HCT116 (cell line): ENCODE measurements at regions not wholly inside any gene's neighbourhood (a gene's known extent, or its start where the extent isn't known, plus 50 kb on each side); places are given as distances from the start of the nearest gene placed in this dataset.

Source experiments
- ATAC-seq: fragments of 200-7000 bp; cut with Tn5 transposase; 2 replicates; pipeline ENCODE4 v1.9.1; 2020; ENCODE audit warnings: mild to moderate bottlenecking, moderate library complexity
- BruUV-seq: library from RNA; stranded (reverse); fragments of 400-500 nt; replicated peaks from 2 replicates; lab custom pipeline; 2021; lab: Mats Ljungman, UMichigan
- CTCF ChIA-PET: fragments of 300-600 bp; sonication (Branson Sonifier 250); formaldehyde crosslinking; loops from one replicate; lab custom pipeline; 2021; ENCODE audit warnings: antibody characterized with exemption; lab: Charles Lee
- POLR2A ChIA-PET: fragments of 300-600, 350-600 bp; sonication (Branson Sonifier 250); formaldehyde crosslinking; loops from one replicate; lab custom pipeline; 2021; ENCODE audit warnings: antibody characterized with exemption; lab: Charles Lee
- RAD21 ChIA-PET, 2 experiments: fragments of 300-600 bp; sonication (Branson Sonifier 250); formaldehyde crosslinking; loops; one replicate each; lab custom pipeline; 2023; ENCODE audit warnings: low total read pairs in 2 of 2; ENCODE audit not compliant: uncharacterized antibody in 2 of 2, unreplicated experiment in 2 of 2, low non-redundant PET in 1 of 2; lab: Charles Lee
- DNase-seq: peaks from one replicate; pipeline ENCODE4 v3.0.0-alpha.2; 2010; ENCODE audit warnings: low read depth, low spot score
- H2AFZ ChIP-seq: fragments of 200-600 bp; shearing (Covaris generic), sonication (generic); 2 replicates; pipeline ENCODE4 v1.6.1; 2017; ENCODE audit warnings: low read depth, mixed run types, mixed read lengths, antibody characterized with exemption, low read length; ENCODE audit not compliant: poor library complexity, severe bottlenecking
- H3K27ac ChIP-seq: 2 replicates; pipeline ENCODE4 v1.5.1; 2012; ENCODE audit warnings: low read depth, low read length
- H3K27me3 ChIP-seq: fragments of 200-600 bp; sonication (generic); 2 replicates; pipeline ENCODE4 v1.6.1; 2016; ENCODE audit warnings: mixed run types, low read length, mixed read lengths; ENCODE audit not compliant: insufficient read depth
- H3K36me3 ChIP-seq, 2 experiments: fragments of 200-500 bp in 1 of 2; fragments of 200-600 bp in 1 of 2; sonication (Bioruptor generic) in 1 of 2; sonication (generic) in 1 of 2; 2 replicates each; pipeline versions ENCODE4 v1.5.1 to v1.6.1; 2014 to 2016; ENCODE audit warnings: low read length in 2 of 2, inconsistent platforms in 1 of 2, mixed read lengths in 1 of 2, mixed run types in 1 of 2; ENCODE audit not compliant: insufficient read depth in 2 of 2, control insufficient read depth in 1 of 2
- H3K4me1 ChIP-seq, 2 experiments: fragments of 200-600 bp in 1 of 2; sonication (generic) in 1 of 2; 2 replicates each; pipeline versions ENCODE4 v1.5.1 to v1.6.1; 2012 to 2017; ENCODE audit warnings: low read length in 2 of 2, inconsistent platforms in 1 of 2, mild to moderate bottlenecking in 1 of 2, mixed read lengths in 1 of 2, mixed run types in 1 of 2, moderate library complexity in 1 of 2; ENCODE audit not compliant: insufficient read depth in 2 of 2, control insufficient read depth in 1 of 2
- H3K4me2 ChIP-seq: fragments of 200-600 bp; sonication (generic); 2 replicates; pipeline ENCODE4 v1.6.1; 2017; ENCODE audit warnings: mixed run types, low read length, mixed read lengths
- H3K4me3 ChIP-seq, 2 experiments: fragments of 200-600 bp in 1 of 2; sonication (generic) in 1 of 2; replicated peaks in 1 of 2; 2 replicates each; pipeline ENCODE4 v1.5.1; 2011 to 2016; ENCODE audit warnings: low read length in 2 of 2, control low read depth in 1 of 2, low read depth in 1 of 2, mild to moderate bottlenecking in 1 of 2, mixed read lengths in 1 of 2, mixed run types in 1 of 2
- H3K79me2 ChIP-seq: fragments of 200-600 bp; sonication (generic); 2 replicates; pipeline ENCODE4 v1.6.1; 2017; ENCODE audit warnings: mild to moderate bottlenecking, mixed run types, low read length, moderate library complexity, mixed read lengths; ENCODE audit not compliant: insufficient read depth
- H3K9ac ChIP-seq: fragments of 200-600 bp; sonication (generic); 2 replicates; pipeline ENCODE4 v1.6.1; 2016; ENCODE audit warnings: low read length, mixed read lengths
- H3K9me2 ChIP-seq: fragments of 200-600 bp; sonication (generic), shearing (Covaris generic); 2 replicates; pipeline ENCODE4 v1.6.1; 2017; ENCODE audit warnings: mixed run types, mild to moderate bottlenecking, moderate library complexity; ENCODE audit not compliant: insufficient read depth
- H3K9me3 ChIP-seq, 2 experiments: fragments of 200-500 bp in 1 of 2; fragments of 200-600 bp in 1 of 2; sonication (Bioruptor generic) in 1 of 2; sonication (generic) in 1 of 2; 2 replicates each; pipeline ENCODE4 v1.6.1; 2014 to 2017; ENCODE audit warnings: low read length in 2 of 2, mixed read lengths in 2 of 2, inconsistent platforms in 1 of 2, low read depth in 1 of 2, mild to moderate bottlenecking in 1 of 2, mixed run types in 1 of 2, moderate library complexity in 1 of 2; ENCODE audit not compliant: control insufficient read depth in 1 of 2, insufficient read depth in 1 of 2
- H4K20me1 ChIP-seq: fragments of 200-600 bp; sonication (generic), shearing (Covaris generic); 2 replicates; pipeline ENCODE4 v1.6.1; 2017; ENCODE audit warnings: mixed run types, mild to moderate bottlenecking, moderate library complexity; ENCODE audit not compliant: insufficient read depth
- CBX3 ChIP-seq: IDR thresholded peaks from 2 replicates; pipeline ENCODE4 v1.6.1; 2012; ENCODE audit warnings: low read depth
- CEBPB ChIP-seq: IDR thresholded peaks from 2 replicates; pipeline ENCODE4 v1.6.1; 2012; ENCODE audit warnings: low read depth
- EZH2 ChIP-seq: fragments of 200-600 bp; sonication (generic); IDR thresholded peaks from 2 replicates; pipeline ENCODE4 v1.6.1; 2017; ENCODE audit warnings: antibody characterized with exemption, mixed run types
- EZH2phosphoT487 ChIP-seq: fragments of 200-600 bp; IDR thresholded peaks from 2 replicates; pipeline ENCODE4 v1.6.1; 2018; ENCODE audit warnings: antibody characterized with exemption, borderline replicate concordance
- FOSL1 ChIP-seq: IDR thresholded peaks from 2 replicates; pipeline ENCODE4 v1.6.1; 2012; ENCODE audit warnings: low read depth
- JUND ChIP-seq: IDR thresholded peaks from 2 replicates; pipeline ENCODE4 v1.6.1; 2012
- POLR2A ChIP-seq: IDR thresholded peaks from 2 replicates; pipeline ENCODE4 v1.7.0; 2011; ENCODE audit warnings: borderline replicate concordance; ENCODE audit not compliant: insufficient read depth, insufficient read length; ENCODE audit errors: extremely low read depth
- RAD21 ChIP-seq: IDR thresholded peaks from 2 replicates; pipeline ENCODE4 v1.6.1; 2012; ENCODE audit warnings: low read depth, mild to moderate bottlenecking
- SIN3A ChIP-seq: IDR thresholded peaks from 2 replicates; pipeline ENCODE4 v1.6.1; 2012; ENCODE audit warnings: low read depth
- SP1 ChIP-seq: IDR thresholded peaks from 2 replicates; pipeline ENCODE4 v1.6.1; 2012; ENCODE audit warnings: low read depth
- SRF ChIP-seq: IDR thresholded peaks from 2 replicates; pipeline ENCODE4 v1.6.1; 2012; ENCODE audit warnings: low read depth
- TCF7L2 ChIP-seq: IDR thresholded peaks from 2 replicates; pipeline ENCODE4 v1.7.0; 2011; ENCODE audit warnings: borderline replicate concordance, inconsistent platforms; ENCODE audit not compliant: insufficient read depth, insufficient read length; ENCODE audit errors: extremely low read depth
- YY1 ChIP-seq: IDR thresholded peaks from 2 replicates; pipeline ENCODE4 v1.6.1; 2011; ENCODE audit warnings: low read length, low read depth, moderate library complexity, mild to moderate bottlenecking; ENCODE audit not compliant: insufficient replicate concordance; ENCODE audit errors: extremely low read depth
- ZFX ChIP-seq: fragments of 450-650 bp; IDR thresholded peaks from 2 replicates; pipeline ENCODE4 v1.6.1; 2017
- intact Hi-C: fragments of 100-400 bp; cut with micrococcal nuclease; formaldehyde crosslinking; loops from 2 replicates; pipeline ENCODE4 v1.10.0; 2022
- TF ChIP-seq, protein P1 (sequence below): IDR thresholded peaks from 2 replicates; pipeline ENCODE4 v1.6.1; 2012
- TF ChIP-seq, protein P2 (sequence below), 3 experiments: fragments of 200-600 bp in 1 of 3; sonication (generic) in 1 of 3; IDR thresholded peaks in 2 of 3; conservative IDR thresholded peaks in 1 of 3; 2 replicates each; pipeline ENCODE4 v1.5.1; 2012 to 2017; ENCODE audit warnings: low read depth in 2 of 3, low read length in 2 of 3, antibody characterized with exemption in 1 of 3, borderline replicate concordance in 1 of 3, control low read depth in 1 of 3, mild to moderate bottlenecking in 1 of 3, mixed read lengths in 1 of 3, mixed run types in 1 of 3, moderate library complexity in 1 of 3; ENCODE audit not compliant: insufficient read depth in 1 of 3
- TF ChIP-seq, protein P3 (sequence below): IDR thresholded peaks from 2 replicates; pipeline ENCODE4 v1.6.1; 2012; ENCODE audit warnings: low read depth
- TF ChIP-seq, protein P4 (sequence below): IDR thresholded peaks from 2 replicates; pipeline ENCODE4 v1.6.1; 2012

DNA sequence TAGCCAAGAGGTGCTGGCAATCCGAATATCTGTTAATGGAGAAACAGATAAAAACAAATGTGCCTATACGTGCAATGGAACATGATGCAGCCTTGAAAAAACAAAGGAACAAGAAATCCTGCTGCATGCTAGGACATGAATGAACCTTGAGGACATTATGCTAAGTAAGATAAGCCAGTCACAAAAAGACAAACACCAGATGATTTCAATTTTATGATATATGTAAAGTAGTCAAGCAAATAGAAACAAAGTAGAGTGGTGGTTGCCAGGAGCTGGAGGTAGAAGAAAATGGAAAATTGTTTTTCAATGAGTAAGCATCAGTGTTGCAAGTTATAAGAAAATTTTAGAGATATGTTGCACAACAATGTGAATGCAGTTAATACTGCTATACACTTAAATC, 409.7 kb upstream of the CDH8 start:
- Histone ChIP-seq H3K36me3 (no peaks in the 10 kb centered on the region), H3K9ac (no peak overlapping the region), H3K27me3 (no peaks in the 10 kb centered on the region), H3K4me1 (no peaks in the 10 kb centered on the region), H3K4me2 (no peak overlapping the region), H3K9me3 (peaks cover 4 to 16% of the 10 kb centered on the region in 2 experiments; a peak in 2 of 4 replicates), H4K20me1 (no peaks in the 10 kb centered on the region), H3K9me2 (no peaks in the 10 kb centered on the region), H3K27ac (no peak overlapping the region), H2AFZ (no peak overlapping the region), H3K4me3 (no peak overlapping the region), H3K79me2 (no peaks in the 10 kb centered on the region)
- intact Hi-C loops = no loop called here
- RAD21 ChIA-PET = no interaction called here
- CTCF ChIA-PET = no interaction called here
- TF ChIP-seq FOSL1 (no peak), ZFX (no peak), YY1 (no peak), POLR2A (no peak), SP1 (no peak), CEBPB (no peak), TCF7L2 (no peak), RAD21 (no peak), JUND (no peak), SIN3A (no peak), EZH2phosphoT487 (no peak), SRF (no peak), EZH2 (no peak), CBX3 (no peak)
- TF ChIP-seq, protein P1, sequence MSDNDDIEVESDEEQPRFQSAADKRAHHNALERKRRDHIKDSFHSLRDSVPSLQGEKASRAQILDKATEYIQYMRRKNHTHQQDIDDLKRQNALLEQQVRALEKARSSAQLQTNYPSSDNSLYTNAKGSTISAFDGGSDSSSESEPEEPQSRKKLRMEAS = no peak
- TF ChIP-seq, protein P2, sequence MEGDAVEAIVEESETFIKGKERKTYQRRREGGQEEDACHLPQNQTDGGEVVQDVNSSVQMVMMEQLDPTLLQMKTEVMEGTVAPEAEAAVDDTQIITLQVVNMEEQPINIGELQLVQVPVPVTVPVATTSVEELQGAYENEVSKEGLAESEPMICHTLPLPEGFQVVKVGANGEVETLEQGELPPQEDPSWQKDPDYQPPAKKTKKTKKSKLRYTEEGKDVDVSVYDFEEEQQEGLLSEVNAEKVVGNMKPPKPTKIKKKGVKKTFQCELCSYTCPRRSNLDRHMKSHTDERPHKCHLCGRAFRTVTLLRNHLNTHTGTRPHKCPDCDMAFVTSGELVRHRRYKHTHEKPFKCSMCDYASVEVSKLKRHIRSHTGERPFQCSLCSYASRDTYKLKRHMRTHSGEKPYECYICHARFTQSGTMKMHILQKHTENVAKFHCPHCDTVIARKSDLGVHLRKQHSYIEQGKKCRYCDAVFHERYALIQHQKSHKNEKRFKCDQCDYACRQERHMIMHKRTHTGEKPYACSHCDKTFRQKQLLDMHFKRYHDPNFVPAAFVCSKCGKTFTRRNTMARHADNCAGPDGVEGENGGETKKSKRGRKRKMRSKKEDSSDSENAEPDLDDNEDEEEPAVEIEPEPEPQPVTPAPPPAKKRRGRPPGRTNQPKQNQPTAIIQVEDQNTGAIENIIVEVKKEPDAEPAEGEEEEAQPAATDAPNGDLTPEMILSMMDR (IDR thresholded peaks at IDR 0.05 in 2 of 3, conservative IDR thresholded peaks at IDR 0.05 in 1 of 3; ENCODE audit: borderline replicate concordance in 1 of 3, insufficient read depth in 1 of 3, low read depth in 2 of 3, low read length in 2 of 3) = no peak
- TF ChIP-seq, protein P3, sequence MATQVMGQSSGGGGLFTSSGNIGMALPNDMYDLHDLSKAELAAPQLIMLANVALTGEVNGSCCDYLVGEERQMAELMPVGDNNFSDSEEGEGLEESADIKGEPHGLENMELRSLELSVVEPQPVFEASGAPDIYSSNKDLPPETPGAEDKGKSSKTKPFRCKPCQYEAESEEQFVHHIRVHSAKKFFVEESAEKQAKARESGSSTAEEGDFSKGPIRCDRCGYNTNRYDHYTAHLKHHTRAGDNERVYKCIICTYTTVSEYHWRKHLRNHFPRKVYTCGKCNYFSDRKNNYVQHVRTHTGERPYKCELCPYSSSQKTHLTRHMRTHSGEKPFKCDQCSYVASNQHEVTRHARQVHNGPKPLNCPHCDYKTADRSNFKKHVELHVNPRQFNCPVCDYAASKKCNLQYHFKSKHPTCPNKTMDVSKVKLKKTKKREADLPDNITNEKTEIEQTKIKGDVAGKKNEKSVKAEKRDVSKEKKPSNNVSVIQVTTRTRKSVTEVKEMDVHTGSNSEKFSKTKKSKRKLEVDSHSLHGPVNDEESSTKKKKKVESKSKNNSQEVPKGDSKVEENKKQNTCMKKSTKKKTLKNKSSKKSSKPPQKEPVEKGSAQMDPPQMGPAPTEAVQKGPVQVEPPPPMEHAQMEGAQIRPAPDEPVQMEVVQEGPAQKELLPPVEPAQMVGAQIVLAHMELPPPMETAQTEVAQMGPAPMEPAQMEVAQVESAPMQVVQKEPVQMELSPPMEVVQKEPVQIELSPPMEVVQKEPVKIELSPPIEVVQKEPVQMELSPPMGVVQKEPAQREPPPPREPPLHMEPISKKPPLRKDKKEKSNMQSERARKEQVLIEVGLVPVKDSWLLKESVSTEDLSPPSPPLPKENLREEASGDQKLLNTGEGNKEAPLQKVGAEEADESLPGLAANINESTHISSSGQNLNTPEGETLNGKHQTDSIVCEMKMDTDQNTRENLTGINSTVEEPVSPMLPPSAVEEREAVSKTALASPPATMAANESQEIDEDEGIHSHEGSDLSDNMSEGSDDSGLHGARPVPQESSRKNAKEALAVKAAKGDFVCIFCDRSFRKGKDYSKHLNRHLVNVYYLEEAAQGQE = no peak
- TF ChIP-seq, protein P4, sequence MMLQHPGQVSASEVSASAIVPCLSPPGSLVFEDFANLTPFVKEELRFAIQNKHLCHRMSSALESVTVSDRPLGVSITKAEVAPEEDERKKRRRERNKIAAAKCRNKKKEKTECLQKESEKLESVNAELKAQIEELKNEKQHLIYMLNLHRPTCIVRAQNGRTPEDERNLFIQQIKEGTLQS = no peak
- DNase-seq (no peak), ATAC-seq (no peak)
- BruUV-seq = no TSS peak
- POLR2A ChIA-PET = no interaction called here
